ENCODE measurements at regions not wholly inside any gene's neighbourhood (a gene's known extent, or its start where the extent isn't known, plus 50 kb on each side); places are given as distances from the start of the nearest gene placed in this dataset.

DNA sequence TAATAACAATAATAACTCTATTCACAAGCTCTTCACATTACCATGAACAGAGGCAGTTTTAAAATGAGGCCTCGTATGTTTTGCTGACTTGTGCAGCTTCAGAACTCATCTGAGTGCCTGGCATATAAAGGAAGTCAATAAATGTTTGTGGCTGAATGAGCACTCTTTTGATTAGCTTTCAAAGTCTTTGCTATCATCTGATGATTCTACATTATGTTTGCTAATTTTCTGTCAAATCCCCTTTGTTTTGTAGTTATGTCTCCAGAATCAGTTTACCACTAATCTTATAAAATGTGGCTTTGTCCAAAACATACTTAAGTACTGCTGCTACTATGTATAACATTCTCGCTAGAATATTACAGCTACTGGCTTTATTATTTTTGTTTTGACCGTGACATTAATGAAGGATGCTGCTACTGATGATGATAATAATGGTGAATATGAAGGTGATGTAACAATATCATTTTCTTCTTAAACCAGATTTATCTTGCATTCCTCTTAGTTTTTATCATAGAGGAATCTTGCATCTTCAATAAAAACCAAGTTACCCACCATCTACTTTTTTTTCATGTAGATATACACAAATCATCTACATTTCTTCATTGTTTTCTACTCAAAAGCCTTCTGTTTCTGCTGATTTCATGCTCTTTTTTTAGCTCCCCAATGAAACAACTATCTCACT, 384.5 kb downstream of the NAF1 start (continued):
- no peak for TF ChIP-seq TAF7 (optimal IDR thresholded peaks at IDR 0.05; ENCODE audit: borderline replicate concordance, low read depth, low read length)
- TF ChIP-seq CTBP2 (IDR thresholded peaks at IDR 0.05; ENCODE audit: borderline replicate concordance, insufficient read depth, insufficient read length, low read length) = no peak

All from H1 (cell line).